Right renal pelvis (tissue), 4 donors: ENCODE measurements at regions not wholly inside any gene's neighbourhood (a gene's known extent, or its start where the extent isn't known, plus 50 kb on each side); places are given as distances from the start of the nearest gene placed in this dataset.

Experiments
- DNase-seq, 4 donors: peaks; one replicate each; pipeline ENCODE4 v3.0.0-alpha.2; 2013; ENCODE audit warnings: low read depth in 4 of 4, low spot score in 3 of 4, missing footprints in 1 of 4

DNA sequence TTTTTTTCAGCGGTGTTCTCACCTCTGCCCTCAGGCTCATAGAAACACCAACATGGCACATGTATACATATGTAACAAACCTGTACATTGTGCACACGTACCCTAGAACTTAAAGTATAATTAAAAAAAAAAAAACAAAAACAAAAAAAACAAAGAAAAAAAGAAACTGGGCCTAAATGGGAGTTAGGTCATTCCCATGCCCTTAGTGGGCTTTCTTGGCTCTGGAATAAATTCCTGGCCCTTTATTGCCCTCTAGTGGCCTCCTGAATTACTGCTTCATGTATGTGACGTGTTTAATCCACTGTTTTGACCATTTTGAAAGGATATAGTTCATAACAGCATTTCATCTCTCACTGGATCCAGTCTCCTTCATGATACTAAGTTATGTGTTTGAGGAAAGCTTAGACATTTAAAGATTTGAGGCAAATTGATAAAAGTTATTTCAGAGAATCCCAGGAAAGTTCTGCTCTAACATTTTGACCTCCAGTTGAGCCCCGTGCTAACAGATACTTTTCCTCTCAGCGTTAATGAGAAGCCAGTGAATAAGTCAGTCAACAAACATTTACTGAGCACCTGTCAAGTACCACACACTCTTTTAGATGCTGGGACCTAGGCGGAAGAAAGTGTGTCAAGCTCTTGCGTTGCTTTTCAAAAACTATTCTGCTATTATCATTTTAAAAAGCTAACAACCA is 54.7 kb upstream of the SYPL1 start:
- peak; percentile 55 to 65 (median 56) for DNase-seq

GRCh38 chr7:106165337-106165736 is 53.2 kb upstream of the SYPL1 start:
- DNase-seq, result no peak

GRCh38 chr7:106163257-106163656 is 51.1 kb upstream of the SYPL1 start:
- DNase-seq, result no peak
